ENCODE measurements at regions not wholly inside any gene's neighbourhood (a gene's known extent, or its start where the extent isn't known, plus 50 kb on each side); places are given as distances from the start of the nearest gene placed in this dataset.

DNA sequence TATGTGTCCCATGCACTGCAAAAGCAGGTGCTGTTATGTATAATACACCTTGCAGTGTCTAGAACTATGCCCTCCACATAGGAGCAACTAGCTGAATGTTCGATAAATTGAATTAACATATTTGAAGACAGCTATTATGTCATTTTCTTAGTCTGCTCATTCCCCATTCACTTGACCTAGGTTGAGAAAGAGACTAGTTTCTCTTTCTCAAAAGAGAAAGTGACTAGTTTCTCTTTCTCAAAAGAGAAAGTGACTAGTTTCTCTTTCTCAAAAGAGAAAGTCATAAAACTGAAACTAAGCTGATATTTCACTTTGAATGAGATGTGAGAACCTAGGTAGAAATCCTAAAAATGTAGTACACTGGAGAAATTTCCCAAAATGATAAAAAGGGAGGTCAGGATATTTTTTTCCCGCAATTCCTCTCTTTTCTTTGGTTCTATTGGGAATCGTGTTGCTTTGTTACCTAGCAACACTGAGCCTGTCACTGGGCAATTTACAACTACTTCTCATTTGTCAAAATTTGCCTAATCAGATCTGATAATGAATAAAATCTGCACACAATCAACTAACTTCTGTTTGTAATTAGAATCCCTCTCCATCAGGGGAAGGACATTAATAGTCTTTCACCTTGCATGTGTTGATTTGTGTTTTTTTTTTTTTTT, 132.0 kb upstream of the GRIA1 start:
- in situ Hi-C loops (cut with MboI) = no loop called here
- ChIA-PET POLR2A (no interaction called here), SMC1A (ENCODE audit: uncharacterized antibody, unreplicated experiment) (interaction anchor here (0.6 to 1.2 kb wide), 6 partner anchors 9 to 832 kb away, joined by 3 read pairs; no protein-coding TSS in a partner anchor), CTCF (no interaction called here), RAD21 (ENCODE audit: unreplicated experiment) (no interaction called here)
- Histone ChIP-seq H3K27me3 (replicated peaks in 1 of 2; ENCODE audit: control insufficient read depth in 2 of 2, insufficient read depth in 2 of 2, low read length in 1 of 2) (no peaks in the 10 kb centered on the region), H4K20me1 (ENCODE audit: control insufficient read depth, insufficient read depth) (no peaks in the 10 kb centered on the region), H3K36me3 (ENCODE audit: control insufficient read depth in 2 of 2, insufficient read depth in 2 of 2, low read length in 1 of 2) (no peaks in the 10 kb centered on the region), H3K4me3 (no peak overlapping the region), H3K4me2 (ENCODE audit: control insufficient read depth, insufficient read depth) (peak overlapping the region; percentile 60), H3K9ac (ENCODE audit: control insufficient read depth, insufficient read depth, low read length) (no peak overlapping the region), H3K27ac (ENCODE audit: control insufficient read depth, insufficient read depth) (no peak overlapping the region), H2AFZ (ENCODE audit: control insufficient read depth, low read depth, low read length) (peak overlapping the region; percentile 49), H3K4me1 (ENCODE audit: control insufficient read depth, insufficient read depth, low read length) (peaks cover 10% of the 10 kb centered on the region; the same call in 1 of the 2 replicates), H3K79me2 (ENCODE audit: control insufficient read depth, insufficient read depth, low read length) (no peaks in the 10 kb centered on the region), H3K9me3 (replicated peaks; ENCODE audit: control insufficient read depth, insufficient read depth, low read length) (peaks cover 1% of the 10 kb centered on the region; the same call in 1 of the 3 replicates)
- ATAC-seq (peak; percentile 93), FAIRE-seq (peak; percentile 93), DNase-seq (ENCODE audit: low read depth, low spot score) (peak; percentile 15)
- TF ChIP-seq ATF7 (IDR thresholded peaks at IDR 0.05; ENCODE audit: low read depth) = peak; percentile 80
- TF ChIP-seq, protein P1, sequence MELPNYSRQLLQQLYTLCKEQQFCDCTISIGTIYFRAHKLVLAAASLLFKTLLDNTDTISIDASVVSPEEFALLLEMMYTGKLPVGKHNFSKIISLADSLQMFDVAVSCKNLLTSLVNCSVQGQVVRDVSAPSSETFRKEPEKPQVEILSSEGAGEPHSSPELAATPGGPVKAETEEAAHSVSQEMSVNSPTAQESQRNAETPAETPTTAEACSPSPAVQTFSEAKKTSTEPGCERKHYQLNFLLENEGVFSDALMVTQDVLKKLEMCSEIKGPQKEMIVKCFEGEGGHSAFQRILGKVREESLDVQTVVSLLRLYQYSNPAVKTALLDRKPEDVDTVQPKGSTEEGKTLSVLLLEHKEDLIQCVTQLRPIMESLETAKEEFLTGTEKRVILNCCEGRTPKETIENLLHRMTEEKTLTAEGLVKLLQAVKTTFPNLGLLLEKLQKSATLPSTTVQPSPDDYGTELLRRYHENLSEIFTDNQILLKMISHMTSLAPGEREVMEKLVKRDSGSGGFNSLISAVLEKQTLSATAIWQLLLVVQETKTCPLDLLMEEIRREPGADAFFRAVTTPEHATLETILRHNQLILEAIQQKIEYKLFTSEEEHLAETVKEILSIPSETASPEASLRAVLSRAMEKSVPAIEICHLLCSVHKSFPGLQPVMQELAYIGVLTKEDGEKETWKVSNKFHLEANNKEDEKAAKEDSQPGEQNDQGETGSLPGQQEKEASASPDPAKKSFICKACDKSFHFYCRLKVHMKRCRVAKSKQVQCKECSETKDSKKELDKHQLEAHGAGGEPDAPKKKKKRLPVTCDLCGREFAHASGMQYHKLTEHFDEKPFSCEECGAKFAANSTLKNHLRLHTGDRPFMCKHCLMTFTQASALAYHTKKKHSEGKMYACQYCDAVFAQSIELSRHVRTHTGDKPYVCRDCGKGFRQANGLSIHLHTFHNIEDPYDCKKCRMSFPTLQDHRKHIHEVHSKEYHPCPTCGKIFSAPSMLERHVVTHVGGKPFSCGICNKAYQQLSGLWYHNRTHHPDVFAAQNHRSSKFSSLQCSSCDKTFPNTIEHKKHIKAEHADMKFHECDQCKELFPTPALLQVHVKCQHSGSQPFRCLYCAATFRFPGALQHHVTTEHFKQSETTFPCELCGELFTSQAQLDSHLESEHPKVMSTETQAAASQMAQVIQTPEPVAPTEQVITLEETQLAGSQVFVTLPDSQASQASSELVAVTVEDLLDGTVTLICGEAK (IDR thresholded peaks at IDR 0.05; ENCODE audit: borderline replicate concordance) = peak; percentile 43
- no peak for TF ChIP-seq ZSCAN29 (IDR thresholded peaks at IDR 0.05)
- TF ChIP-seq, protein P2, sequence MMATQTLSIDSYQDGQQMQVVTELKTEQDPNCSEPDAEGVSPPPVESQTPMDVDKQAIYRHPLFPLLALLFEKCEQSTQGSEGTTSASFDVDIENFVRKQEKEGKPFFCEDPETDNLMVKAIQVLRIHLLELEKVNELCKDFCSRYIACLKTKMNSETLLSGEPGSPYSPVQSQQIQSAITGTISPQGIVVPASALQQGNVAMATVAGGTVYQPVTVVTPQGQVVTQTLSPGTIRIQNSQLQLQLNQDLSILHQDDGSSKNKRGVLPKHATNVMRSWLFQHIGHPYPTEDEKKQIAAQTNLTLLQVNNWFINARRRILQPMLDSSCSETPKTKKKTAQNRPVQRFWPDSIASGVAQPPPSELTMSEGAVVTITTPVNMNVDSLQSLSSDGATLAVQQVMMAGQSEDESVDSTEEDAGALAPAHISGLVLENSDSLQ (IDR thresholded peaks at IDR 0.05) = peak; percentile 57
- intact Hi-C loops (cut with micrococcal nuclease; ENCODE audit: unreplicated experiment) = no loop called here
- no TSS peak for BruUV-seq (replicated peaks)
- 0% methylated on average over 3 of the region's 3 CpGs for WGBS (ENCODE audit: insufficient coverage, insufficient replicate concordance, low lambda C conversion rate, missing lambda C conversion rate)
